Activated CD4-positive, alpha-beta T cell treated with anti-CD3 and anti-CD28 coated beads for 36 hours (primary cell): ENCODE measurements at regions not wholly inside any gene's neighbourhood (a gene's known extent, or its start where the extent isn't known, plus 50 kb on each side); places are given as distances from the start of the nearest gene placed in this dataset.
A peak's percentile ranks its signal among the peaks of the same experiment; 100 is the strongest.
"Not testable (repeated sequence)": the region's sequence is repeated elsewhere in the genome, so short reads cannot be mapped to it uniquely, and the experiment has no call there.

Experiments
- ATAC-seq: fragments of 200-7000 bp; cut with Tn5 transposase; one replicate; pipeline ENCODE4 v1.10.0; 2021; ENCODE audit warnings: mild to moderate bottlenecking, moderate library complexity
- CTCF ChIA-PET: fragments of 350-600 bp; sonication (Branson Sonifier 250); formaldehyde crosslinking; loops from one replicate; lab custom pipeline; 2021; ENCODE audit warnings: antibody characterized with exemption; lab: Charles Lee
- POLR2A ChIA-PET: fragments of 350-600 bp; sonication (Branson Sonifier 250); formaldehyde crosslinking; loops from one replicate; lab custom pipeline; 2021; ENCODE audit warnings: antibody characterized with exemption, inconsistent platforms; lab: Charles Lee
- DNase-seq: peaks from one replicate; pipeline ENCODE4 v3.0.0-alpha.2; 2020
- H3K27ac Mint-ChIP-seq: one replicate; pipeline ENCODE4 v1.8.0; 2021; ENCODE audit warnings: mixed read lengths
- H3K27me3 Mint-ChIP-seq: one replicate; pipeline ENCODE4 v1.8.0; 2021; ENCODE audit warnings: mixed read lengths
- H3K36me3 Mint-ChIP-seq: one replicate; pipeline ENCODE4 v1.8.0; 2021; ENCODE audit warnings: low read depth, mixed read lengths
- H3K4me1 Mint-ChIP-seq: one replicate; pipeline ENCODE4 v1.8.0; 2021; ENCODE audit warnings: mixed read lengths
- H3K4me3 Mint-ChIP-seq: one replicate; pipeline ENCODE4 v1.8.0; 2021; ENCODE audit warnings: mild to moderate bottlenecking, moderate library complexity, mixed read lengths
- H3K9me3 Mint-ChIP-seq: one replicate; pipeline ENCODE4 v1.8.0; 2021; ENCODE audit warnings: low read depth, mixed read lengths
- intact Hi-C, 2 experiments: fragments of 100-400 bp; cut with DNase I in 1 of 2; cut with micrococcal nuclease in 1 of 2; formaldehyde crosslinking; loops; one replicate each; pipeline versions ENCODE4 v1.14.2 to v1.15.1; 2022 to 2024; cut with DNase I, micrococcal nuclease

GRCh38 chr10:120205368-120206018, 251.5 kb upstream of the PLPP4 start:
- no peaks in the 10 kb centered on the region for H3K36me3 Mint-ChIP-seq
- peaks cover 4% of the 10 kb centered on the region for H3K27me3 Mint-ChIP-seq
- H3K9me3 Mint-ChIP-seq = no peaks in the 10 kb centered on the region
- POLR2A ChIA-PET = no interaction called here
- DNase-seq = no peak
- ATAC-seq = no peak
- intact Hi-C loops = no loop called here
- CTCF ChIA-PET = no interaction called here
- H3K4me3 Mint-ChIP-seq = no peak overlapping the region
- H3K27ac Mint-ChIP-seq = no peak overlapping the region
- no peaks in the 10 kb centered on the region for H3K4me1 Mint-ChIP-seq

GRCh38 chr10:120208488-120208887, 248.5 kb upstream of the PLPP4 start:
- DNase-seq = no peak
- no peaks in the 10 kb centered on the region for H3K27me3 Mint-ChIP-seq
- no peak overlapping the region for H3K27ac Mint-ChIP-seq
- no peaks in the 10 kb centered on the region for H3K9me3 Mint-ChIP-seq
- no peaks in the 10 kb centered on the region for H3K4me1 Mint-ChIP-seq
- no peak for ATAC-seq
- H3K4me3 Mint-ChIP-seq = no peak overlapping the region
- intact Hi-C loops = no loop called here
- ChIA-PET POLR2A (no interaction called here), CTCF (interaction anchor here (0.7 kb wide), 1 partner anchor 126 kb away, joined by 3 read pairs; no protein-coding TSS in a partner anchor)
- H3K36me3 Mint-ChIP-seq = no peaks in the 10 kb centered on the region

GRCh38 chr10:120209124-120209762, 247.8 kb upstream of the PLPP4 start:
- H3K4me1 Mint-ChIP-seq = no peaks in the 10 kb centered on the region
- no peak overlapping the region for H3K27ac Mint-ChIP-seq
- H3K27me3 Mint-ChIP-seq = no peaks in the 10 kb centered on the region
- H3K9me3 Mint-ChIP-seq = no peaks in the 10 kb centered on the region
- CTCF ChIA-PET = no interaction called here
- H3K4me3 Mint-ChIP-seq = no peak overlapping the region
- intact Hi-C loops = no loop called here
- no peaks in the 10 kb centered on the region for H3K36me3 Mint-ChIP-seq
- POLR2A ChIA-PET = no interaction called here
- ATAC-seq = no peak
- no peak for DNase-seq

- DNase-seq (no peak), ATAC-seq (no peak)
- Mint-ChIP-seq H3K27me3 (no peaks in the 10 kb centered on the region), H3K4me3 (no peak overlapping the region), H3K9me3 (no peaks in the 10 kb centered on the region), H3K4me1 (no peaks in the 10 kb centered on the region), H3K36me3 (no peaks in the 10 kb centered on the region), H3K27ac (no peak overlapping the region)
- CTCF ChIA-PET = no interaction called here
- POLR2A ChIA-PET = no interaction called here
- intact Hi-C loops = no loop called here
Observed at GRCh38 chr10:120212275-120212674, 244.8 kb upstream of the PLPP4 start.

- H3K4me3 Mint-ChIP-seq, H3K9me3 Mint-ChIP-seq, H3K4me1 Mint-ChIP-seq, CTCF ChIA-PET, H3K27ac Mint-ChIP-seq, ATAC-seq, H3K27me3 Mint-ChIP-seq, intact Hi-C loops, H3K36me3 Mint-ChIP-seq, DNase-seq, POLR2A ChIA-PET: not testable (repeated sequence)
Observed at GRCh38 chr10:120213283-120213682, 243.7 kb upstream of the PLPP4 start.

GRCh38 chr10:120217736-120218135, 239.3 kb upstream of the PLPP4 start:
- Mint-ChIP-seq H3K4me1 (no peaks in the 10 kb centered on the region), H3K36me3 (no peaks in the 10 kb centered on the region), H3K9me3 (no peaks in the 10 kb centered on the region), H3K4me3 (no peak overlapping the region), H3K27me3 (peaks cover 2% of the 10 kb centered on the region), H3K27ac (no peak overlapping the region)
- intact Hi-C loops = no loop called here
- DNase-seq (no peak), ATAC-seq (no peak)
- ChIA-PET CTCF (no interaction called here), POLR2A (no interaction called here)

- CTCF ChIA-PET = interaction anchor here (0.7 to 2.6 kb wide), 16 partner anchors 8 to 483 kb away, joined by 3 to 13 read pairs (median 3); no protein-coding TSS in a partner anchor
- intact Hi-C loops = loop anchor here (1.0 to 5.0 kb wide), 3 partner anchors 115 to 515 kb away; no protein-coding TSS in a partner anchor
- no peaks in the 10 kb centered on the region for H3K4me1 Mint-ChIP-seq
- H3K9me3 Mint-ChIP-seq = no peaks in the 10 kb centered on the region
- H3K36me3 Mint-ChIP-seq = no peaks in the 10 kb centered on the region
- H3K27me3 Mint-ChIP-seq = peaks cover 5% of the 10 kb centered on the region
- no peak overlapping the region for H3K4me3 Mint-ChIP-seq
- ATAC-seq = no peak
- POLR2A ChIA-PET = interaction anchor here (0.6 kb wide), 1 partner anchor 30 kb away, joined by 4 read pairs; no protein-coding TSS in a partner anchor
- no peak overlapping the region for H3K27ac Mint-ChIP-seq
- peak; percentile 31 for DNase-seq
Observed at GRCh38 chr10:120221873-120222485, 235.0 kb upstream of the PLPP4 start.

- intact Hi-C loops = no loop called here
- Mint-ChIP-seq H3K36me3 (no peaks in the 10 kb centered on the region), H3K4me3 (no peak overlapping the region), H3K27me3 (peaks cover 3% of the 10 kb centered on the region), H3K27ac (no peak overlapping the region), H3K4me1 (no peaks in the 10 kb centered on the region), H3K9me3 (no peaks in the 10 kb centered on the region)
- DNase-seq = no peak
- ChIA-PET CTCF (interaction anchor here (0.6 to 0.8 kb wide), 2 partner anchors 8 to 78 kb away, joined by 3 to 4 read pairs; no protein-coding TSS in a partner anchor), POLR2A (no interaction called here)
- no peak for ATAC-seq
Observed at GRCh38 chr10:120229641-120230040, 227.4 kb upstream of the PLPP4 start.

GRCh38 chr10:120239695-120240094, 217.3 kb upstream of the PLPP4 start:
- H3K36me3 Mint-ChIP-seq, H3K27ac Mint-ChIP-seq, ATAC-seq, CTCF ChIA-PET, POLR2A ChIA-PET, intact Hi-C loops, H3K27me3 Mint-ChIP-seq, DNase-seq, H3K4me3 Mint-ChIP-seq, H3K4me1 Mint-ChIP-seq, H3K9me3 Mint-ChIP-seq: not testable (repeated sequence)

GRCh38 chr10:120251821-120252442, 205.1 kb upstream of the PLPP4 start:
- Mint-ChIP-seq H3K4me3 (no peak overlapping the region), H3K36me3 (no peaks in the 10 kb centered on the region), H3K27me3 (peaks cover 11% of the 10 kb centered on the region), H3K4me1 (no peaks in the 10 kb centered on the region), H3K27ac (no peak overlapping the region), H3K9me3 (no peaks in the 10 kb centered on the region)
- intact Hi-C loops = no loop called here
- ChIA-PET CTCF (no interaction called here), POLR2A (interaction anchor here (0.7 kb wide), 1 partner anchor 201 kb away, joined by 3 read pairs; no protein-coding TSS in a partner anchor)
- DNase-seq = no peak
- ATAC-seq = no peak

- intact Hi-C loops = no loop called here
- no peaks in the 10 kb centered on the region for H3K36me3 Mint-ChIP-seq
- H3K4me3 Mint-ChIP-seq = no peak overlapping the region
- H3K9me3 Mint-ChIP-seq = no peaks in the 10 kb centered on the region
- POLR2A ChIA-PET = no interaction called here
- peaks cover 10% of the 10 kb centered on the region for H3K27me3 Mint-ChIP-seq
- CTCF ChIA-PET = interaction anchor here (0.6 kb wide), 1 partner anchor 161 kb away, joined by 3 read pairs; no protein-coding TSS in a partner anchor
- H3K4me1 Mint-ChIP-seq = no peaks in the 10 kb centered on the region
- H3K27ac Mint-ChIP-seq = no peak overlapping the region
- ATAC-seq (no peak), DNase-seq (no peak)
Observed at GRCh38 chr10:120253131-120253530, 203.9 kb upstream of the PLPP4 start.
